WTC11 (cell line): ENCODE measurements at regions not wholly inside any gene's neighbourhood (a gene's known extent, or its start where the extent isn't known, plus 50 kb on each side); places are given as distances from the start of the nearest gene placed in this dataset.
A peak's percentile ranks its signal among the peaks of the same experiment; 100 is the strongest.
"Not testable (repeated sequence)": the region's sequence is repeated elsewhere in the genome, so short reads cannot be mapped to it uniquely, and the experiment has no call there.

Source experiments
- ATAC-seq: fragments of 200-7000 bp; cut with Tn5 transposase; 2 replicates; pipeline ENCODE4 v1.10.0; 2021; ENCODE audit warnings: mild to moderate bottlenecking, moderate library complexity
- CTCF ChIA-PET: fragments of 300-600 bp; sonication (Branson Sonifier 250); formaldehyde crosslinking; loops from one replicate; lab custom pipeline; 2021; ENCODE audit warnings: antibody characterized with exemption; lab: Charles Lee
- POLR2A ChIA-PET: fragments of 350-600 bp; sonication (Branson Sonifier 250); formaldehyde crosslinking; loops from one replicate; lab custom pipeline; 2021; ENCODE audit warnings: antibody characterized with exemption; lab: Charles Lee
- DNase-seq: peaks from one replicate; pipeline ENCODE4 v3.0.0; 2021; ENCODE audit warnings: low spot score
- H3K27ac Mint-ChIP-seq: 2 replicates; pipeline ENCODE4 v1.8.0; 2021; ENCODE audit warnings: mixed read lengths
- H3K27me3 Mint-ChIP-seq: 2 replicates; pipeline ENCODE4 v1.8.0; 2021; ENCODE audit warnings: low read depth, mild to moderate bottlenecking, moderate library complexity, mixed read lengths
- H3K36me3 Mint-ChIP-seq: 2 replicates; pipeline ENCODE4 v1.8.0; 2021; ENCODE audit warnings: mixed read lengths
- H3K4me1 Mint-ChIP-seq: 2 replicates; pipeline ENCODE4 v1.8.0; 2022; ENCODE audit warnings: mixed read lengths
- H3K4me3 Mint-ChIP-seq: 2 replicates; pipeline ENCODE4 v1.8.0; 2021; ENCODE audit warnings: mild to moderate bottlenecking, moderate library complexity, mixed read lengths
- H3K9me3 Mint-ChIP-seq: 2 replicates; pipeline ENCODE4 v1.8.0; 2021; ENCODE audit warnings: mixed read lengths
- ATF1 ChIP-seq: sonication (generic); formaldehyde crosslinking; IDR thresholded peaks from 2 replicates; pipeline ENCODE4 v1.8.1; 2023; ENCODE audit warnings: mild to moderate bottlenecking, moderate library complexity, missing genetic modification reagents
- GTF2I ChIP-seq: fragments of 250-450 bp; sonication (Bioruptor Pico); conservative IDR thresholded peaks from 2 replicates; pipeline ENCODE4 v1.4.0; 2021; ENCODE audit warnings: mild to moderate bottlenecking
- MXD4 ChIP-seq: fragments of 250-450 bp; sonication (Bioruptor Pico); IDR thresholded peaks from 2 replicates; pipeline ENCODE4 v1.8.0; 2021; ENCODE audit warnings: mild to moderate bottlenecking, moderate library complexity, borderline replicate concordance
- RELA ChIP-seq: sonication (generic); formaldehyde crosslinking; IDR thresholded peaks from 2 replicates; pipeline ENCODE4 v1.8.1; 2022; ENCODE audit warnings: missing genetic modification reagents, mild to moderate bottlenecking, borderline replicate concordance
- ZNF121 ChIP-seq: sonication (generic); formaldehyde crosslinking; IDR thresholded peaks from 2 replicates; pipeline ENCODE4 v1.8.0; 2023; ENCODE audit warnings: missing genetic modification reagents
- ZNF317 ChIP-seq: sonication (generic); formaldehyde crosslinking; IDR thresholded peaks from 2 replicates; pipeline ENCODE4 v1.8.1; 2023; ENCODE audit warnings: low read depth, mild to moderate bottlenecking, moderate library complexity, missing genetic modification reagents, borderline replicate concordance
- ZNF671 ChIP-seq: fragments of 250-450 bp; sonication (Bioruptor Pico); IDR thresholded peaks from 2 replicates; pipeline ENCODE4 v1.8.0; 2021; ENCODE audit warnings: mild to moderate bottlenecking
- TF ChIP-seq, protein P1 (sequence below): sonication (generic); formaldehyde crosslinking; IDR thresholded peaks from 2 replicates; pipeline ENCODE4 v1.8.1; 2023; ENCODE audit warnings: mild to moderate bottlenecking, moderate library complexity, missing genetic modification reagents
- TF ChIP-seq, protein P2 (sequence below): sonication (generic); formaldehyde crosslinking; IDR thresholded peaks from 2 replicates; pipeline ENCODE4 v1.8.1; 2023; ENCODE audit warnings: mild to moderate bottlenecking, missing genetic modification reagents, borderline replicate concordance
- TF ChIP-seq, protein P3 (sequence below): sonication (generic); formaldehyde crosslinking; IDR thresholded peaks from 2 replicates; pipeline ENCODE4 v1.8.1; 2023; ENCODE audit warnings: mild to moderate bottlenecking, missing genetic modification reagents
- TF ChIP-seq, protein P4 (sequence below): fragments of 250-450 bp; sonication (Bioruptor Pico); IDR thresholded peaks from 2 replicates; pipeline ENCODE4 v1.8.0; 2021; ENCODE audit warnings: mild to moderate bottlenecking

DNA sequence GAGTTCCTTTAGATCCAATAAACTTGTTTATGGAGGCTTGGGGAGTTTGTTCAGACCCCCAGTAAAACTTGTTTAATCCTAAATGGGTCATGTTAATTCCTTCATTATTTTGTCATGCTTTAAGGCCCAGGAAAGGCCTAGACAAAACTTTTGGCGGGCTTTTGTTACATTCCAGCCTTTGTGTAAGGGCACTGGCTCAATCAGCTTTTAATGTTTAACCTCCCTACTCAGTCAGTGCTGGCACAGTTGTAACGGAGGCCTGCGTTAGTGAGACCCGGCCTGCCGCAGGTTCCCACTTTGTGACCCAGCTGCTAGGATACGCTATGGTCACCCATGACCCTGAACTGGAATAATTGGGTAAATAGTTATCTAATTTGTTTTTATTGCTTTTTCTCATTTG, 59.2 kb downstream of the OXSM start (continued):
- TF ChIP-seq, protein P1, sequence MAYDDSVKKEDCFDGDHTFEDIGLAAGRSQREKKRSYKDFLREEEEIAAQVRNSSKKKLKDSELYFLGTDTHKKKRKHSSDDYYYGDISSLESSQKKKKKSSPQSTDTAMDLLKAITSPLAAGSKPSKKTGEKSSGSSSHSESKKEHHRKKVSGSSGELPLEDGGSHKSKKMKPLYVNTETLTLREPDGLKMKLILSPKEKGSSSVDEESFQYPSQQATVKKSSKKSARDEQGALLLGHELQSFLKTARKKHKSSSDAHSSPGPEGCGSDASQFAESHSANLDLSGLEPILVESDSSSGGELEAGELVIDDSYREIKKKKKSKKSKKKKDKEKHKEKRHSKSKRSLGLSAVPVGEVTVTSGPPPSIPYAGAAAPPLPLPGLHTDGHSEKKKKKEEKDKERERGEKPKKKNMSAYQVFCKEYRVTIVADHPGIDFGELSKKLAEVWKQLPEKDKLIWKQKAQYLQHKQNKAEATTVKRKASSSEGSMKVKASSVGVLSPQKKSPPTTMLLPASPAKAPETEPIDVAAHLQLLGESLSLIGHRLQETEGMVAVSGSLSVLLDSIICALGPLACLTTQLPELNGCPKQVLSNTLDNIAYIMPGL (CRISPR knock-in tag): no peak
- TF ChIP-seq, protein P2, sequence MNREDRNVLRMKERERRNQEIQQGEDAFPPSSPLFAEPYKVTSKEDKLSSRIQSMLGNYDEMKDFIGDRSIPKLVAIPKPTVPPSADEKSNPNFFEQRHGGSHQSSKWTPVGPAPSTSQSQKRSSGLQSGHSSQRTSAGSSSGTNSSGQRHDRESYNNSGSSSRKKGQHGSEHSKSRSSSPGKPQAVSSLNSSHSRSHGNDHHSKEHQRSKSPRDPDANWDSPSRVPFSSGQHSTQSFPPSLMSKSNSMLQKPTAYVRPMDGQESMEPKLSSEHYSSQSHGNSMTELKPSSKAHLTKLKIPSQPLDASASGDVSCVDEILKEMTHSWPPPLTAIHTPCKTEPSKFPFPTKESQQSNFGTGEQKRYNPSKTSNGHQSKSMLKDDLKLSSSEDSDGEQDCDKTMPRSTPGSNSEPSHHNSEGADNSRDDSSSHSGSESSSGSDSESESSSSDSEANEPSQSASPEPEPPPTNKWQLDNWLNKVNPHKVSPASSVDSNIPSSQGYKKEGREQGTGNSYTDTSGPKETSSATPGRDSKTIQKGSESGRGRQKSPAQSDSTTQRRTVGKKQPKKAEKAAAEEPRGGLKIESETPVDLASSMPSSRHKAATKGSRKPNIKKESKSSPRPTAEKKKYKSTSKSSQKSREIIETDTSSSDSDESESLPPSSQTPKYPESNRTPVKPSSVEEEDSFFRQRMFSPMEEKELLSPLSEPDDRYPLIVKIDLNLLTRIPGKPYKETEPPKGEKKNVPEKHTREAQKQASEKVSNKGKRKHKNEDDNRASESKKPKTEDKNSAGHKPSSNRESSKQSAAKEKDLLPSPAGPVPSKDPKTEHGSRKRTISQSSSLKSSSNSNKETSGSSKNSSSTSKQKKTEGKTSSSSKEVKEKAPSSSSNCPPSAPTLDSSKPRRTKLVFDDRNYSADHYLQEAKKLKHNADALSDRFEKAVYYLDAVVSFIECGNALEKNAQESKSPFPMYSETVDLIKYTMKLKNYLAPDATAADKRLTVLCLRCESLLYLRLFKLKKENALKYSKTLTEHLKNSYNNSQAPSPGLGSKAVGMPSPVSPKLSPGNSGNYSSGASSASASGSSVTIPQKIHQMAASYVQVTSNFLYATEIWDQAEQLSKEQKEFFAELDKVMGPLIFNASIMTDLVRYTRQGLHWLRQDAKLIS: no peak
- TF ChIP-seq, protein P3, sequence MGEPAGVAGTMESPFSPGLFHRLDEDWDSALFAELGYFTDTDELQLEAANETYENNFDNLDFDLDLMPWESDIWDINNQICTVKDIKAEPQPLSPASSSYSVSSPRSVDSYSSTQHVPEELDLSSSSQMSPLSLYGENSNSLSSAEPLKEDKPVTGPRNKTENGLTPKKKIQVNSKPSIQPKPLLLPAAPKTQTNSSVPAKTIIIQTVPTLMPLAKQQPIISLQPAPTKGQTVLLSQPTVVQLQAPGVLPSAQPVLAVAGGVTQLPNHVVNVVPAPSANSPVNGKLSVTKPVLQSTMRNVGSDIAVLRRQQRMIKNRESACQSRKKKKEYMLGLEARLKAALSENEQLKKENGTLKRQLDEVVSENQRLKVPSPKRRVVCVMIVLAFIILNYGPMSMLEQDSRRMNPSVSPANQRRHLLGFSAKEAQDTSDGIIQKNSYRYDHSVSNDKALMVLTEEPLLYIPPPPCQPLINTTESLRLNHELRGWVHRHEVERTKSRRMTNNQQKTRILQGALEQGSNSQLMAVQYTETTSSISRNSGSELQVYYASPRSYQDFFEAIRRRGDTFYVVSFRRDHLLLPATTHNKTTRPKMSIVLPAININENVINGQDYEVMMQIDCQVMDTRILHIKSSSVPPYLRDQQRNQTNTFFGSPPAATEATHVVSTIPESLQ (CRISPR knock-in tag): no peak
- TF ChIP-seq ZNF121 (CRISPR knock-in tag) (no peak), MXD4 (CRISPR knock-in tag) (no peak), GTF2I (no peak), ATF1 (no peak), ZNF671 (CRISPR knock-in tag) (no peak)
- TF ChIP-seq, protein P4, sequence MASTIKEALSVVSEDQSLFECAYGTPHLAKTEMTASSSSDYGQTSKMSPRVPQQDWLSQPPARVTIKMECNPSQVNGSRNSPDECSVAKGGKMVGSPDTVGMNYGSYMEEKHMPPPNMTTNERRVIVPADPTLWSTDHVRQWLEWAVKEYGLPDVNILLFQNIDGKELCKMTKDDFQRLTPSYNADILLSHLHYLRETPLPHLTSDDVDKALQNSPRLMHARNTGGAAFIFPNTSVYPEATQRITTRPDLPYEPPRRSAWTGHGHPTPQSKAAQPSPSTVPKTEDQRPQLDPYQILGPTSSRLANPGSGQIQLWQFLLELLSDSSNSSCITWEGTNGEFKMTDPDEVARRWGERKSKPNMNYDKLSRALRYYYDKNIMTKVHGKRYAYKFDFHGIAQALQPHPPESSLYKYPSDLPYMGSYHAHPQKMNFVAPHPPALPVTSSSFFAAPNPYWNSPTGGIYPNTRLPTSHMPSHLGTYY: no peak

DNA sequence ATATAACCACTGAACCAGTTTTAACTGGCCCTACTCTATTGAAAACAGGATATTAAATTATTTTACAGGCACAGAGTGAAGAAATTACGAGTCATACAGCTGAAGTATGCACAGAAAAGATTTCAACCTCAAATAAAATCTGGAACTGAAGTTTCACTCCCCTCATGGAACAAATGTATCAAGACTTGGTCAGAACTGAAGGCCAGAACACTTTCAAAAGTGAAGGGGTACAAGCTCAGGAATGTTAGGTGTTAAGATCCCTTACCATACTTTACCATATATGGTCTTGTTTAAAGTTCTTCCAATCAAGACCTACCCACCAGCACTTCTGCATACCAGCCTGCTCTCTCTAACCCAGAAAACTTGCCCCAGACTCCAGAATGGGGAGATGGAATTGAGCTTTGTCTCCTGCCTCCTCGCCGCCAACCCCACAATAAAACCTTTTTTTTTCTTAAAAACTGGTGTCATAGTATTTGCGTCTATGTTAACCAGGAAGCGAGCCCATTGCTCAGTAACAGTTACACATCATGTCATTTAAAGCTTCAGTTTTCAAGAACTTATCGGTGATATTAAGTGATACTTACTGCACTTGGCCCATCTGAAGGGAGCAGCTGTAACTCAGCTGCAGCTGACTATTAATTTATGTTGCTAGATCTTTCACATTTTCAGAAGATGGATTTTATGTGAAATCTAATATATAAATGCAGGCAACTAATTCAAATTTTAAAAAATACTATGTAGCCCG, 59.9 kb downstream of the OXSM start:
- H3K27ac Mint-ChIP-seq: peak overlapping the region; percentile 75; the same call in 1 of the 2 replicates
- peaks cover 17% of the 10 kb centered on the region for H3K9me3 Mint-ChIP-seq
- DNase-seq: no peak

DNA sequence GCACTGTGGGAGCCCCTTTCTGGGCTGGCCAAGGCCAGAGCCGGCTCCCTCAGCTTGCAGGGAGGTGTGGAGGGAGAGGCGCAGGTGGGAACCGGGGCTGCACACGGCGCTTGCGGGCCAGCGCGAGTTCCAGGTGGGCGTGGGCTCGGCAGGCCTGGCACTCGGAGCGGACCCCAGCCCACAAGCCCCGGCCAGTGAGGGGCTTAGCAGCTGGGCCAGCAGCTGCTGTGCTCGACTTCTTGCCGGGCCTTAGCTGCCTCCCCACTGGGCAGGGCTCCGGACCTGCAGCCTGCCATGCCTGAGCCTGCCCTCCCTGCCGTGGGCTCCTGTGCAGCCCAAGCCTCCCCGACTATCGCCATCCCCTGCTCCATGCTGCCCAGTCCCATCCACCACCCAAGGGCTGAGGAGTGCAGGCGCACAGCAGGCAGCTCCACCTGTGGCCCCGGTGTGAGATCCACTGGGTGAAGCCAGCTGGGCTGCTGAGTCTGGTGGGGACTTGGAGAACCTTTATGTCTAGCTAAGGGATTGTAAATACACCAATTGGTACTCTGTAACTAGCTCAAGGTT, 61.9 kb downstream of the OXSM start:
- H3K4me3 Mint-ChIP-seq, H3K27ac Mint-ChIP-seq, POLR2A ChIA-PET, ATAC-seq, DNase-seq, CTCF ChIA-PET, H3K27me3 Mint-ChIP-seq: not testable (repeated sequence)
- H3K4me1 Mint-ChIP-seq: peaks cover 15% of the 10 kb centered on the region
- peaks cover 17% of the 10 kb centered on the region for H3K9me3 Mint-ChIP-seq
- H3K36me3 Mint-ChIP-seq: peaks cover 14% of the 10 kb centered on the region

More for the DNA sequence above, 59.9 kb downstream of the OXSM start:
- ChIA-PET POLR2A (interaction anchor here (0.7 kb wide), 1 partner anchor 67 kb away, joined by 3 read pairs; the partner anchor contains the start of gene NGLY1), CTCF (no interaction called here)
- peak; percentile 88 for ATAC-seq
- no peak overlapping the region for H3K4me3 Mint-ChIP-seq
- H3K36me3 Mint-ChIP-seq: peaks cover 14% of the 10 kb centered on the region
- peaks cover 7% of the 10 kb centered on the region for H3K4me1 Mint-ChIP-seq
- no peaks in the 10 kb centered on the region; the same call in 1 of the 2 replicates for H3K27me3 Mint-ChIP-seq
- no peak for TF ChIP-seq ZNF317 (CRISPR knock-in tag)
- no peak for TF ChIP-seq RELA (CRISPR knock-in tag)
